ENCODE measurements at regions not wholly inside any gene's neighbourhood (a gene's known extent, or its start where the extent isn't known, plus 50 kb on each side); places are given as distances from the start of the nearest gene placed in this dataset.
"Not testable (repeated sequence)": the region's sequence is repeated elsewhere in the genome, so short reads cannot be mapped to it uniquely, and the experiment has no call there.

DNA sequence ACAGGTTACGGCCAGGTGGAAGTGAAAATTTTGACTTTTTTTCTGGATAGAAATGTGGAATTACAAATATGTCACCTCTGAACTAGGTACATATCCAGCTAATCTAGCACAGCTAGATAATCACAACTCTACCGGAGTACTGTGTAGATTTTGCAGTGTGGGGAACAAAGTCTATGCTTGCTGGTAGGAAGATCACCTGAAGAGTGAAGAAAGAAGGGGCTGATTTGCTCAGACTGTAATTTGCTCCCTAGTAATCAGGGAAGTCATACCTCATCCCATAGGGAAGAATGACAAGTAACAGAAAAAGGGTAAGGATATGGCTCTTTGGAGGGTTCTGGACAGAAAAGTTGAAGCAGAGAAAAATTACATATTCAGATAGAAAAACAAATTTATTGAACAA is 319.6 kb upstream of the TMPRSS15 start:
- DNase-seq = no peak

DNA sequence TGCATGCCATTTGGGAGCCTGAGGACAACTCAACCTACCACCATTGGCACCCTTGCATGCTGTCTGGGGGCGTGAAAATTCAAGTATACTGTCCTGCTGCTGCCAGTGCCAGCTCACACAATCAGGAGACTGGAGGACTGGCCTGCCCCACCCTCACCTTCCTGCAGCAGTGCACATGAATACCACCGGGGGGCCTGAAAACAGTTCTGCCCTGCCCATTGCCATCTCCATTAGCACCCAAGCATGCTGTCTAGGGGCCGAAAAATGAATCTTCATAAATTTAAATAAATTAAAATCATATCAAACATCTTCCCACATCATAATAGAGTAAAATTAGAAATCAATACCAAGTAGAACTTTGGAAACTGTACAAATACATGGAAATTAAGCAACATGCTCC is 322.1 kb upstream of the TMPRSS15 start:
- no peak for DNase-seq

DNA sequence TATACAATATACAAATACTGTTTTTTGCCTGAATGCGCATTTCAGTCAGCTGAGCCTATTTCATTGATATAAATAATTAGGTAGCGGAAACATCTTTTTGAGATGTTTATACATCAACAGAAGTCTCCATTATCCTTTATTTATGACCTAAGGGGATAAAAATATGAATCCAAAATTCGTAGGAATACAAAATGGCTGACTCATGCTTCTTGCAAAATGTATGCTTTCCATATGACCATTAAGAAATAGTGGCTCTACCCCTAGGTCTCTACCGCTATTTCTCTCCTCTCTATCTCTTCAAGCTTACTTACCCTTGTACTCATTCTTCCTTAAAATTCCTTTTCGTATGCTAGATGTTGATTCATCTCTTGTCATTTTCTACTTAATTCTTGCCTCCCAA is 338.4 kb upstream of the TMPRSS15 start:
- no peak for DNase-seq

DNA sequence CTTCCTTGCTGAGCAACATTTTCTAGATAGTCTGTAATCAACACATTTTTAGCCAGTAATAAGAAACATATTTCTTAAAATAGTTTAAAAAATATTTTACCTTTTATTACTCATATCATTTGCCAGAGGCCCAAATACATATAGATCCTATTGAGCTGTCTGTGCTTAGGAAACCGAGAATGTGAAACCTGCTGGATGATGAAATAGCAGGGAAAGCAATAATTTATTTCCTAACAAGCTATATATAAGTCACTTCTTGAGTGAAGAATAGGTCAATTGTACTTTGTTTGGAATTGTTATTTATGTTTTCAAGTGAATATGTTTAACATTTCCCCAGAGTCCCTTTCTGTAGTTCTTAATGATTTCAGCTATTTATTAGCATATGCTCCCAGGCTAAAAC is 339.9 kb upstream of the TMPRSS15 start:
- DNase-seq = no peak

DNA sequence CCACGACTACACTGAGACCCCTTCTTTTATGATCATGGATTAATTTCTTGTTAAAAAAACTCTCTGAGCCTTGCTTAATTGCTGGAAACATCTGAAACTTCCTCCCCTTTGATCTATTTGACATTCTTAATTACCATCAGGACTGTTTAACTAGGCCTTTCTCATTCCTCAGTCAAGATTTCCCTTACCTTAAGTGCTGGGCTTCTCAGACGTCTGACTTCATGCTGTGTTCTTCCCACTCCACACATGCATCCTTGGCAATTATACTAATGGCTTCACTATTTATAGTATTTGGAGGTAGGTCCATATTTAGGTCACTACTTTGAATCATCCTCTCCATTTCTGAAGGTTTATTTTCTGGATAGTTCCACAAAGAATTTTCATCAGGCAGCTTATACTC is 341.3 kb upstream of the TMPRSS15 start:
- DNase-seq = no peak

DNA sequence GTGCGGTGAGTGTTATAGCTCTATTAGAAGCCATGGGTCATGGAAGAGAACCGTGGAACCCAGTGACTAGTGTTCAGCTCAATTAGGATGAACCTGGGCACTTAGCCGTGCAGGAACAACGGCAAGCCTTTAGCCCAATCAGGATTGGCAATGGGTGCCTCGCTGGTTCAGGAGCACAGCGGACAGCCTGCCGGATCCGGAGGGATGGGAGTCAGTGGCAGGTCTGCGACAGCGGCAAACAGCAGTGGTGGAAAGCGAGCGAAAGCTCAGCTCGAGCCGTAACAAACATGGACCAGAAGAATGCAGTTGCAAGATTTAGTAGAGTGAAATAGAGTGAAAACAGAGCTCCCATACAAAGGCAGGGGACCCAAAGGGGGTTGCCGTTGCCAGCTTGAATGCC is 349.3 kb upstream of the TMPRSS15 start:
- not testable (repeated sequence) for DNase-seq

DNA sequence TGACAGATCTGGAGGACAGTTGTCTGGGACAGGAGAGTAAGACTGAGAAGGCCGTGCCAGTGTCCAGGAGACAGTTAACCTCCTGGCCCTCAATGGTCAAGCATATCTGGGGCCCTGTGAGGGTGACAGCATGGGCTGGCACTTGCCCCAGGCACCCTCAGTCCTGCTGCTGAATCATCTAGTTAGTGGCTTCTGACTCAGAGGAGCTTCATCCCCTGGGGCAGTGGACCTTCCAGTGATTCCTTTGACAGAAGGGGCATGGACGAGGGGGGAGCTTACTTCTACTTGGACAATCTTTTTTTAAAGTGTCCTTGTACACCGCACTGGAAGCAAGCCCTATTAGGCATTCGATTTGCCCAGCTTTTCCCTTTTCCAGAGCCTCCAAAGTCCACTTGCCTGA is 352.7 kb upstream of the TMPRSS15 start:
- DNase-seq = not testable (repeated sequence)

DNA sequence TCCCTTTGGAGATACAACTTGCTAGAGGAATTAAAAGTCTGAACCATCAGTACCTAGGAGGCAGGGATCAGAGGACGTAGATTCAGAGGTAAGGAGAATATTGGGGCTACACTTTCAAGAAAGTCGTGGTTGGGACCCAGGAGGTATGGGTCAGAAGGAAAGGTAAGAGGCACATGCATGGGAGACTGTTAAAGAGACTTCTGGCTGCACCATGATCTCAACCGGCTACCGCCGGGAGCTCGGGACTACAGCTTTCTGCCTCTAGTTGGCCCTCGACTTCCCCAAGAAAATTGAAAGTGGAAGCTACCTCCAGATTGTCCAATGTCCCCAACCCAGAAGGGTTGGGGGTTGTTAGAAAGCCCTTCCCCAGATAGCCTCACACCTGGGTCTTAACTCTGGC is 355.7 kb upstream of the TMPRSS15 start:
- DNase-seq = no peak

DNA sequence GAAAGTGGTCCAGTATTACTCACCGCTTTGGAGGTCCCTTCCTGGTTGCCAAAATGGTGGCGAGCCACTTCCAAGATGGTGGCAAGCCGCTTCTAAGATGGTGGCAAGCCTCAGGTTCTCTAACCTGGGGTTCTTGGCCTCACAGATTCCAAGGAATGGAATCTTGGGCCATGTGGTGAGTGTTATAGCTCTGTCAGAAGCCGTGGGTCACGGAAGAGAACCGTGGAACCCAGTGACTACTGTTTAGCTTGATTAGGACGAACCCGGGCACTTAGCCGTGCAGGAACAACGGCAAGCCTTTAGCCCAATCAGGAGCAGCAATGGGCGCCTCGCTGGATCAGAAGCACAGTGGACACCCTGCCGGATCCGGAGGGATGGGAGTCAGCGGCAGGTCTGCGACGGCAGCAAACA is 356.2 kb upstream of the TMPRSS15 start:
- no peak for DNase-seq

DNA sequence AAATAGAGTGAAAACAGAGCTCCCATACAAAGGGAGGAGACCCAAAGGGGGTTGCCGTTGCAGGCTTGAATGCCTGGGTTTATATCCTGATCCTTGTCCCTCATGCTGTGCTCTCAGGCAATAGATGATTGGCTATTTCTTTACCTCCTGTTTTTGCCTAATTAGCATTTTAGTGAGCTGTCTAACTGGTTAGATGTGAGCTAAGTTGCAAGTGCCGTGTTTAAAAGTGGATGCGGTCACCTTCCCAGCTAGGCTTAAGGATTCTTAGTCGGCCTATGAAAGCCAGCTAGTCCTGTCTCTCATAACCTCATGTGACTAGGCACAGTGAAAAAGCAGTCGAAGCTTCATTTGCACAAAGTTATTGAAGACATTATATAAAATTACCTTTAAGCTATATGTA is 356.7 kb upstream of the TMPRSS15 start:
- DNase-seq = no peak

DNA sequence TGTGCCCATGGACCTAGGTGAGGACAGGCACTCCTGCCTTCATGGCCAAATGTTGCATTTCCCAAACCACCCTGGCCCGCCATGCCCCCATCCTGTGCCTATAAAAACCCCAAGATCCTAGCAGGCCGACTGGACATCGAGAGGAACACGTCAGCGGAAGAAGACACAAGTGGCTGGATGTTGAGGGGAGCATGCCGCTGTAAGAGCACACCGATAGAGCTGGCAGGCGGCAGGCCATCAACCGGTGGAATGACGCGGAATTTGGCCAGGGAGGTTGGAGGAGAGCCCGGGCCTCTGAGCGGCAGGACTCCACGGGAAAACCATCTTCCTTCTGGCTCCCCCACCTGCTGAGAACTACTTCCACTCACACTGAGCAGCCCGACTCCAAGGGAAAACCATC is 361.1 kb upstream of the TMPRSS15 start:
- no peak for DNase-seq

DNA sequence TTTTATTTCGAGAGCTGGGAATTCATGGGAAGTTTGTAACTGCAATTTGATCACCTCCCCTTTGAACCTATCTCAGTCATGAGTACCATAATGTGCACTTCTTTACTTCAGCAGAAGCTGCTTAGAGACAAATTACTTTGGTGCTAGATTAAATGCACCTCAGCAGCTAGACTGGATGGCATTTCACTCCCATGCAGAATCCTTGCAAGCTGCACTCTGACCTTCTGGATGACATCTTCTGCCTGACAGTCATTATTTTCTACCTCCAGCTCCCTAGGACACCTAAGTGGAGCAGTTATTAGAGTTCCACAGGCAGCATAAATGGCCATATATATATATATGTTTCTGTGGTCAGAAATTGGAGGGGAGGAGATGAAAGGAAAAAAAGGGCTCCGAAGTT is 366.0 kb upstream of the TMPRSS15 start:
- no peak for DNase-seq

DNA sequence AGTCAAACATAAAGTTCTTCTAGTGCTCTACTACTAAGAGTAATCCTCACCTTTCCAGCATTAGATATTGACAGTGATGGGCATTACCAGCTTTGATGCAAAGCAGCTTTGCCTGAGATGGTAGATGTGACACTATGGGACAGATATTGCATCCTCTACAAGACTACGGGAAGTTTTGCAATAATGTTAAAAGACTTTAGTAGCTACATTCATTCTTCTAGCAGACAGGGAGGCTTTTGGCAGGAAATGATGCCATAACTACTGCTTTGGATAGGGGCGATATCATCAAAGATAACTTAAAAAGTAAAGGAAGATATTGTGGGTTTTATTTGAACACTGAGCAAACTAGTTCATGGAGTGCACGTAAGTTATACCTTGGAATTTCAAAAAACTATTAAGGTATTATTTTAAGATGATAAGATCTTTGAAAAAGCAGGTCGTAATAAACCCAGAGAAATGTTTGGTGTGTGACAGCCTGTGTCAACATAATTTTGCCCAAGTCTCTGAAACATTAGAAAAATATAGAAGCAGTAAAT is 368.3 kb upstream of the TMPRSS15 start:
- no peak for DNase-seq

DNA sequence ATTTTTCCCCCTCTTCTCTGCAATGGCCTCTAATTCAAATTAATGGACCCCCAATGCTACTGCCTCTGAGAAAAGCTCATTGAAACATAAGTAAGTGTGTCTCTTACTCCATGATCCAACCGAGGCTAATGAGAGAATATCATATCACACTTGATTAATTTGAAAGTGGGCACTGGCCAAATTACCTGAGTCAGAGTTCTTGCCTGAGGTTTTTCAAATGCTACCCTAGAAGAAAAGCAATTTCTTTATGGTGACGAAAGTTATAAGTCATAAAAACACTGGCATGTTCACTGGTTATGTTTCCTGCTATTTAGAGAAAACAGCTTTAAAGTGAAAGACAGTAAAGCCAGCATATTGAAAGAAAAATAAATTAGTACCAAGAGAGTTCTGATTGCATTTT is 368.8 kb upstream of the TMPRSS15 start:
- no peak for DNase-seq

DNA sequence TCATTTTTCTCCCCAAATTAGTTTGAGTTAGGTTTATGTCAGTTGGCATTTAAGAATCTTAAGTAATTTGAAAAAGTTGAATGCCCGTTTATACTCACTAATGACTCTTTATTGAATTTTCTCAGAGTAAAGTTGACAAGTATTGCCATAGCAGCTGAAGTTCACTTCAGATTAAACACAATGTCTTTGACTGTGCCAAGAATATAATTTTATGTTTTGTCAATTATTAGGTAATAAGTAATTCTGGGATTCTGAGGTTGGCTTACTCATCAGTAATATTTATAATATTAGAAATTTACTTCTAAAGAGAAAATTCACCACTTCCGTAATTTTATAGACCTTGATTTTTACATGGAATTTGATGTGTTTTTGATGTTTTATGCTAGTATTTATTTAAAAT is 369.3 kb upstream of the TMPRSS15 start:
- no peak for DNase-seq

DNA sequence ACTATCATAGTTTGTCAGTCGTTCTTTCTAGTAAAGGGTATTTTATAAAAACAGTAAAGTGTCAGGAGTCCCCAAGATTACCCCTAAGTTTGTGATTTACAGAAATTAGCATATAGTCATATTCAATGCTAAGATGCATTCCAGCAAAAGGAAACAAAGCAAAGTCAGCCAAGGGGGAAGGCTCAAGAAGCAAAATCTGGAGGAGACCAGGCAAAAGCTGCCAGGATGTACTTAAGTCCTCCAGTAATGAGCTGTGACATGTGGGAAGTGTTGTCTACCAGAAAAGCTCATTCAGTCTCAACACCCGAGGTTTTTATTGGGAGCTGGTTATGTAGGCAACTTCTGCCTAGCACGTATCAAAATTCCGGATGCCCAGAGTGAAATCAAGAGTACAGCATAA is 373.4 kb upstream of the TMPRSS15 start:
- no peak for DNase-seq

DNA sequence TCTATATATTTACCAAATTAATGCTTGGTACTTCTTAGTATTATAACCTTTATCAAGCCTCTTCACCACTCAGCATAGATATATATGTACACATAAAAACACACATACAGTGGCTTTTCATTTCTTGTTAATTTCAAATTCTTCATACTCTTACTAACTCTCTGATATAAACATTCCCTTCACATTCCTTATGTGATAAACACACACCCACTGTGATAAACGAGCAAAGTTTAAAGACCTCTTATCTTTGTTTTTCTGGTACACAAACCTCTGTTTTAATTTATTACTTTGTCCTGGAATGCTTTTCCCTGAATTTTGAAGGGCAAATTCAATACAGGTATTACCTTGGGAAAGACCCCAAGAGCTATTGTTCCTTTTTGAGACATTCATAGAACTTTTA is 379.1 kb upstream of the TMPRSS15 start:
- no peak for DNase-seq

DNA sequence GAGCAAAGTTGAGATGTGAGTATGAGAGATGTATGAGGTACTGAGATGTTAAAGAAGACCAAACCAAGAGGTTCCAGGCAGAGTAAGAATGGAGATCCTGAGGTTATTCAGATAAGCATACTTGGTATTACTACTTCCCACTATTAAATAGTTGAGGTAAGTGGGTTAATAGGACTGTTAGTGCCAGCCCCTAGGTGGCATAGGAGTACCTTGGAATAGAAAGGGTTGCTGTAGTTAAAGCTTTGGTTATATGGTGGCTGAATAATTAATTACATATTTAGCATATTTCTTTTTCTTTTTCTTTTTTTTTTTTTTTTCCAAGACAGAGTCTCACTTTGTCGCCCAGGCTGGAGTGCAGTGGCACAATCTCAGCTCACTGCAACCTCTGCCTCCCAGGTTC is 397.9 kb upstream of the TMPRSS15 start:
- no peak for DNase-seq

DNA sequence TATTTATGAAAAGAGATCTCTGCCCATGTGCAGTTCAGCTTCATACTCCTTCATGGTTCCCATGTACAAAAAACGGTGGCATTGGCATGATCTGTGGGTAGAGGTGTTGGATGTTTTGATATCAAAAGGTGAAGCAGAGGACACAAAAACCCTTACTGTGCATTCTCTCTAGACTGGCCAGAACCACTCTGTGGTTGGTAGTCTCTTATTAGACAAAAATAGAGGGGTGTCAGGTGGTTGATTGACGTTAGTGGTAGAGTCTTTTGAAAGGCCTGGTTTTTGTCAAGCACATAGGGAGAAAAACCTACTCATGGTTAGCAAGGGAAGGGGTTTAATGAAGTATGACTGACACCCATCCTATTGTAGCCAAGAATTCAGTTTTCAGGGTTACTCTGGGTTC is 400.0 kb upstream of the TMPRSS15 start:
- DNase-seq = no peak

DNA sequence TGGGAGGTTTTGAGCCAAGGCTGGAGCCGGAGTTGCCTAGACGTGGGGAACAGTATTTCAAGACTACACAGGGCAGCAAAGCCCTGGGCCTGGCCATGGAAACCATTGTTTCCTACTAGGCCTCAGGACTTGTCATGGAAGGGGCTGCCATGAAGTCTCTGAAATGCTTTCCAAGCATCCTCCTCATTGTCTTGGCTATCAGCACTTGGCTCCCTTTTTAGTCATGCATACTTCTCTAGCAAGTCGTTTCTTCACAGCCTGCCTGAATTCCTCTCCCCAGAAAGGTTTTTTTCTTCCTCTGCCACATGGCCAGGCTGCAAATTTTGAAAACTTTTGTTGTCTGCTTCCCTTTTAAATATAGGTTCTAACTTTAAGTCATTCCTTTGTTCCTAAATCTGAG is 406.6 kb upstream of the TMPRSS15 start:
- DNase-seq = no peak

DNA sequence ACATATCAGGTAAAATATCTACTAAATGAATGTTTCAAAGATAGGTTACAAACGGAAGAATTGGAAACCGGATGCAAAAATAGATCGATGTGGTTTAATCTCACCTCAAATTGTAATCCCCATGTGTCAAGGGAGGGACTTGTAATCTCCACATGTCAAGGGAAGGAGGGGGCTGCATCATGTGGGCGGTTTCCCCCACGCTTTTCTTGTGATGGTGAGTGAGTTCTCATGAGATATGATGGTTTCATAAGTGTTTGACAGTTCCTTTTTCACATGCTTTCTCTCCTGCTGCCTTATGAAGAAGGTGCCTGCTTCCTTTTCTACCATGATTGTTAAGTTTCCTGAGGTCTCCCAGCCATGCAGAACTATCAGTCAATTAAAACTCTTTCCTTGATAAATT is 408.7 kb upstream of the TMPRSS15 start:
- DNase-seq = no peak

DNA sequence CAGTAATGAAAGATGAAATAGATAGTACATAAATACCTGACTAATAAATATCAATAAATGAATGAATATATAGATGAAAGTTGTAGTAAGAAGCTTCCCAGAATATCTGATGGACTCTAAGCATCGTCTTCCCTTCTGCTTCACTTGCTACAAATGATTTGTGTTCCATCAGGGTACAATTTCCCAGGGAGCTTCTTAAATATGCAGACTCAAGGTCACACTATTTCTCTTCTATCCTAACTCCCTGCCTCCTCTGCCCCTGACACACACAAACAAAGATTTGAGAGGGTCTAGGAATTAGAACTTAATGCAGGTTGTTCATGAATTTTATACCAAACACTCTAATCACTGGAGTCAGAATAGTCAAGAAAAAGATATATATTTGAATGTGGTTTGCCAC is 415.9 kb upstream of the TMPRSS15 start:
- DNase-seq = no peak

DNA sequence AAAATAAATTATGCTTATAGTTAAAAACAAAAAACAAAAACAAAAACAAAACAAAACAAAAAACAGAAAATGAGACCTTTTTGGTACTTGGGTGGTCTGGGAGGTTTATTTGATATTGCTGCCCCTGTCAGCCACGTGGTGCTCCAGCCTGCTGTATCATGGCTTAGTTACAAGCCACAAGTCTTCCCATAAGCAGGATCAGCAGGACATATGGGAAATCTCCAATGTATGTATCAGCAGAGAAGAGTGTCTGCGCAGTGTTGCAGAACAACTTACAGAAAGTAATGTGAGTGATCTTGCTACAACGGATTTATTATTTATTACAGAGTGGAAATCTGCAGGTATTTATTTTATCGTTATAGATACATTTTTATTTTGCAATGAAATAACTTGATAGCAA is 423.0 kb upstream of the TMPRSS15 start:
- DNase-seq = no peak

DNA sequence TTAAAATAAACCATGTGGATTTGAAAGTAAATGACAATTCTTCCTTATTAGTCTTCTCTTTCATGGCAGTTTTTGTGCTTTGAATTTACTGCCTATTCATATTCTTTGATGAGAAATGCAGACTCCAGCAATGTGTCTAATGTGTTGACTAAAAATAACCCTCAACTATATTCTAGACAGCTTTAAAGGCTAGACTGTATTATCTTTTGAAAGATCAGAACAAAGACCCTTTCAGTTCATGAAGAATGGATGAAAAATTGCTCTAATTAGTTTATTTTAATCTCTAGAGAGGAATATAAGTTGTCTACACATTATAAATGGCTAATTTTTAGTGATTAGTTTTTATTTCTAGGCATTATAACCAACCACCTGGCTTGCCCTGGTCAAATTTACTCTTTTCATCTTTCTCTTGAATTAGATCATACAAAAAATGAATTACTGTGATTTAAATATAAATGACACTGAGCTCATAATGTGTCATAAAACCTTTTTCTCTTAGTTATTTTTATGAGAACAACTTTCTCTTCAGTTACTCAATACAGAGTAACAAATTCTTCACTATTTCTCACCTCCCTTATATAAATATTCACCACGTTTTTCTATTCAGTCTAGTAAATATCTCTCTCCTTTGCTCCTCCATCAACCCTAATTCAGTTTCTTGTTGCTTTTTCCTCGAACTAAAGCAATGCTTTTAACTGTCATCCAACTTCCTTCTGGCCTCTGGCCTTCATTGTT is 428.5 kb upstream of the TMPRSS15 start:
- DNase-seq = no peak

DNA sequence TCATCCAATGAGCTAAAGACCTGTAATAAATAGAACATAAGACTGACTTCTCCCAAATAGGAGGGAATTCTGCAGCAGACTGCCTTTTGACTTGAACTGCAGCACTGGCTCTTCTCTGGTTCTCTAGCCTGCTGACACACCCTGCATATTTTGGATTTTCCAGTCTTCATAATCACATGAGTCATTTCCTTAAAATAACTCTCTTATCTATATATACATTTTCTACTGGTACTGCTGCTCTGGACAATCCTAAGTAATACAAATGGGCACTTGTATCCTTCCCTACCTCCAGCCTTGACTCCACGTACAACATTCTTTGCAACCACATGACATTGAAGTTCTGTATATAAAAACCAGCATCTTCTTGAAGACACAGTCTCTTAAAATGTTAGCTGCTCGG is 429.4 kb upstream of the TMPRSS15 start:
- no peak for DNase-seq
